KMS-11 (cell line): ENCODE measurements at regions not wholly inside any gene's neighbourhood (a gene's known extent, or its start where the extent isn't known, plus 50 kb on each side); places are given as distances from the start of the nearest gene placed in this dataset.
"Not testable (repeated sequence)": the region's sequence is repeated elsewhere in the genome, so short reads cannot be mapped to it uniquely, and the experiment has no call there.

Experiments used
- H2AFZ ChIP-seq: fragments of 200-600 bp; sonication (generic); 2 replicates; pipeline ENCODE4 v1.6.1; 2016; ENCODE audit warnings: antibody characterized with exemption, mixed run types, low read depth
- H3K27ac ChIP-seq: fragments of 200-600 bp; sonication (generic); 2 replicates; pipeline ENCODE4 v1.6.1; 2016; ENCODE audit warnings: mild to moderate bottlenecking, mixed run types
- H3K27me3 ChIP-seq: fragments of 200-600 bp; sonication (generic); 2 replicates; pipeline ENCODE4 v1.6.1; 2017; ENCODE audit warnings: mild to moderate bottlenecking, low read depth, mixed run types, moderate library complexity; ENCODE audit not compliant: insufficient read depth
- H3K36me3 ChIP-seq: fragments of 200-600 bp; sonication (generic); 2 replicates; pipeline ENCODE4 v1.6.1; 2017; ENCODE audit warnings: mild to moderate bottlenecking, mixed run types; ENCODE audit not compliant: insufficient read depth
- H3K4me1 ChIP-seq: fragments of 200-600 bp; sonication (generic); 2 replicates; pipeline ENCODE4 v1.6.1; 2016; ENCODE audit warnings: mild to moderate bottlenecking, low read depth, mixed run types; ENCODE audit not compliant: poor library complexity, severe bottlenecking
- H3K4me2 ChIP-seq: fragments of 200-600 bp; sonication (generic); 2 replicates; pipeline ENCODE4 v1.7.0; 2016; ENCODE audit warnings: mild to moderate bottlenecking, mixed run types
- H3K4me3 ChIP-seq: fragments of 200-600 bp; sonication (generic); IDR thresholded peaks from 2 replicates; pipeline ENCODE4 v1.6.1; 2017; ENCODE audit warnings: low read depth, low read length, mixed read lengths; ENCODE audit not compliant: insufficient read depth
- H3K79me2 ChIP-seq: fragments of 200-600 bp; sonication (generic); 2 replicates; pipeline ENCODE4 v1.6.1; 2016; ENCODE audit warnings: low read depth, mixed run types; ENCODE audit not compliant: insufficient read depth
- H3K9ac ChIP-seq: fragments of 200-600 bp; sonication (generic); 2 replicates; pipeline ENCODE4 v1.6.1; 2016; ENCODE audit warnings: mild to moderate bottlenecking, mixed run types
- H4K20me1 ChIP-seq: fragments of 200-600 bp; sonication (generic); 2 replicates; pipeline ENCODE4 v1.6.1; 2016; ENCODE audit warnings: mild to moderate bottlenecking, mixed run types; ENCODE audit not compliant: insufficient read depth
- TF ChIP-seq, protein P1 (sequence below): fragments of 200-600 bp; sonication (generic); conservative IDR thresholded peaks from 2 replicates; pipeline ENCODE4 v1.6.1; 2017; ENCODE audit warnings: low read depth, mild to moderate bottlenecking, antibody characterized with exemption, low read length, moderate library complexity, mixed read lengths

DNA sequence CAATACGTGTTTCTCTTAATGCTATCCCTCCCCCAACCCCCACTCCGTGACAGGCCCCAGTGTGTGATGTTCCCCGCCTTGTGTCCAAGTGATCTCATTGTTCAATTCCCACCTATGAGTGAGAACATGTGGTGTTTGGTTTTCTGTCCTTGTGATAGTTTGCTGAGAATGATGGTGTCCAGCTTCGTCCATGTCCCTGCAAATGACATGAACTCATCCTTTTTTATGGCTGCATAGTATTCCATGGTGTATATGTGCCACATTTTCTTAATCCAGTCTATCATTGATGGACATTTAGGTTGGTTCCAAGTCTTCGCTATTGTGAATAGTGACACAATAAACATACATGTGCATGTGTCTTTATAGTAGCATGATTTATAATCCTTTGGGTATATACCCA lies 52.5 kb downstream of the KIAA0408 start:
- not testable (repeated sequence) for H3K27me3 ChIP-seq, H2AFZ ChIP-seq, H3K36me3 ChIP-seq, H3K4me3 ChIP-seq, H3K4me2 ChIP-seq, H3K79me2 ChIP-seq, H3K9ac ChIP-seq, H4K20me1 ChIP-seq, H3K27ac ChIP-seq
- H3K4me1 ChIP-seq, result peaks cover 26% of the 10 kb centered on the region

DNA sequence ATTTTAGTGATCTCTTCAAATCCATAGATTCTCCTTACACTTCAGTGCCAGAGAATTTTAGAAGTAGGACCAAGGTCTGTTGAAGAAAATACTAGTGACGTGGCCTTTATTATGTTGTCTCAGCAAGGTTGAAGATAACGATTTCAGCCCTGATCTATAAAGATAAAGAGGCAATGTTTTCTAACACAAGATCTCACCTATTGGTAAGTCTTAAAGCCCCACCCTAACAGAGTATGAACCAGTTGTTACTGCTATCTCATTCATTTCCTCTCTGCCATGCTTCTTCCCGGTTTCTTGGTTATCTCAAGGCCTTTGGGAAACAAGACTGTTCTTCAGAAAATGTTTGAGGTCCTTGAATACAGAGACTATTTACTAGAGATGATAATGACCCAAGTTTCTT lies 53.1 kb downstream of the KIAA0408 start:
- Histone ChIP-seq H3K36me3 (no peaks in the 10 kb centered on the region), H3K79me2 (no peaks in the 10 kb centered on the region), H3K9ac (no peak overlapping the region), H3K27ac (no peak overlapping the region), H3K4me3 (no peak overlapping the region), H4K20me1 (no peaks in the 10 kb centered on the region), H3K4me2 (no peak overlapping the region), H3K4me1 (peaks cover 26% of the 10 kb centered on the region), H3K27me3 (no peaks in the 10 kb centered on the region), H2AFZ (no peak overlapping the region)
- TF ChIP-seq, protein P1, sequence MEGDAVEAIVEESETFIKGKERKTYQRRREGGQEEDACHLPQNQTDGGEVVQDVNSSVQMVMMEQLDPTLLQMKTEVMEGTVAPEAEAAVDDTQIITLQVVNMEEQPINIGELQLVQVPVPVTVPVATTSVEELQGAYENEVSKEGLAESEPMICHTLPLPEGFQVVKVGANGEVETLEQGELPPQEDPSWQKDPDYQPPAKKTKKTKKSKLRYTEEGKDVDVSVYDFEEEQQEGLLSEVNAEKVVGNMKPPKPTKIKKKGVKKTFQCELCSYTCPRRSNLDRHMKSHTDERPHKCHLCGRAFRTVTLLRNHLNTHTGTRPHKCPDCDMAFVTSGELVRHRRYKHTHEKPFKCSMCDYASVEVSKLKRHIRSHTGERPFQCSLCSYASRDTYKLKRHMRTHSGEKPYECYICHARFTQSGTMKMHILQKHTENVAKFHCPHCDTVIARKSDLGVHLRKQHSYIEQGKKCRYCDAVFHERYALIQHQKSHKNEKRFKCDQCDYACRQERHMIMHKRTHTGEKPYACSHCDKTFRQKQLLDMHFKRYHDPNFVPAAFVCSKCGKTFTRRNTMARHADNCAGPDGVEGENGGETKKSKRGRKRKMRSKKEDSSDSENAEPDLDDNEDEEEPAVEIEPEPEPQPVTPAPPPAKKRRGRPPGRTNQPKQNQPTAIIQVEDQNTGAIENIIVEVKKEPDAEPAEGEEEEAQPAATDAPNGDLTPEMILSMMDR, result no peak

DNA sequence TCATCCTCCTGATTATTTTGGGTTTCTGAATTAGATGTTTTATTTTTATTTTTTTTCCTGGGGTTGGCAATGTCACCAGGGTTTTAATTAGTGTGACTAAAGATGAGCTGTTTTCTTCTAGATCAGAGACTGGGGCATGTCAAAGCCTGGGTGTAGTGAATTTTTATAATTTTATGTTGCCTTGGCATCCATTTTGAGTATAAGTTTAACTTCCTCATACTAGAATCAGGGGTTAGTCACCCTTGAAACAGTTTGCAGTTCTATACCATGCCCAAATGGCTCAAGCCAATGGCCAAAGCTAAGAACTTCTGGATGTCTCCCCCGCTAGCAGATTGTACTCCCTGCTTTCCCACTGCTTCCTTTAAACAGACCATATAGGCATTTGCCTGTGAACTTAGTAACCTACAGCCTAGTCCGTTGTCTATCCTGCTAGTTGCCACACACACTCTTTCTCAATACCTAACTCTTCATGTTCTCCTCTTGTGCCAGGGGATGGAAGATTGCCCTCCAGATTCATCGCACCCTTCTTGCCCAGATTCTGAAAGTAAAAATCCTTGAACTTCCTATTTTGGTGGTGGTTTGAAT lies 54.5 kb downstream of the KIAA0408 start:
- Histone ChIP-seq H3K4me2 (peak overlapping the region; percentile 40; the same call in 1 of the 2 replicates), H4K20me1 (no peaks in the 10 kb centered on the region), H2AFZ (peak overlapping the region; percentile 43), H3K4me1 (peaks cover 26% of the 10 kb centered on the region), H3K36me3 (no peaks in the 10 kb centered on the region), H3K27me3 (no peaks in the 10 kb centered on the region), H3K9ac (no peak overlapping the region; the same call in 1 of the 2 replicates), H3K27ac (peak overlapping the region; percentile 75), H3K79me2 (no peaks in the 10 kb centered on the region), H3K4me3 (no peak overlapping the region)
- TF ChIP-seq, protein P1, result no peak

DNA sequence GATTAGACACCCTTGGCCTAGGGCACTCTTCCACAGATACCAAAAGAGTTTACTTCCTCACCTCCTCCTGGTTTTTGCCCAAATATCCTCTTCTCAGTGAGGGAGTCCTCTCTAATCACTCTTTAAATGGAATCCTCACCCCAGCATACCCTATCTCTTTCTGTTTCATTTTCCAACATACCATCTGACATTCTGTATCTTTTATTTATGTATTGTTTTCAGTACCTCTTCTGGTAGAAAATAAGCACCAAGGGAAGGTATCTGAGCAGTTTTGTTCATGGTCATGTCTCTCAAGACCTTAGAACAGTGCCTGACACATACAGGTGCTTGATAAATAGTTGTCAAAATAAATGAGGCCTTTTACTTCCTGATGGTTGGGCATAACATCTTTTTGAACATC lies 55.1 kb downstream of the KIAA0408 start:
- H3K27me3 ChIP-seq, result no peaks in the 10 kb centered on the region
- peak overlapping the region; percentile 43 for H2AFZ ChIP-seq
- no peaks in the 10 kb centered on the region for H3K79me2 ChIP-seq
- no peaks in the 10 kb centered on the region for H3K36me3 ChIP-seq
- H3K27ac ChIP-seq, result peak overlapping the region; percentile 75
- H3K9ac ChIP-seq, result peak overlapping the region; percentile 31
- H3K4me1 ChIP-seq, result peaks cover 26% of the 10 kb centered on the region
- H3K4me3 ChIP-seq, result no peak overlapping the region
- TF ChIP-seq, protein P1, result no peak
- H4K20me1 ChIP-seq, result no peaks in the 10 kb centered on the region
- H3K4me2 ChIP-seq, result peak overlapping the region; percentile 40

DNA sequence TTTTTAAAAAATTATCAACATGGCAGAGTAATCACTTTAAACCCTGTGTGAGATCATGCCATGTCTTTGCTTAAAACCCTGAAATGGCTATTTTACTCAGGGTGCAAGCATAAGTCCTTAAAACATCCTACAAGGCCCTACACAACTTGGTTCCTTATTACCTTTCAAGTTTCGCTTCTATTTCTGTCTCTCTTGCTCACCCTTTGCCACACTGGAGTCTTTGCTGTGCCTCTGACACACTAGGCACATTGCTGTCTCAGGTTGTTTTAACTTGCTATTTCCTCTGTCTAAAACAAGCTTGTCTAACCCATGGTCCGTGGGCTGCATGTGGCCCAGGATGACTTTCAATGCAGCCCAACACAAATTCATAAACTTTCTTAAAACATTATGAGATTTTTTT lies 55.6 kb downstream of the KIAA0408 start:
- Histone ChIP-seq H3K27ac (peak overlapping the region; percentile 75), H3K4me1 (peaks cover 26% of the 10 kb centered on the region), H3K79me2 (no peaks in the 10 kb centered on the region), H3K9ac (peak overlapping the region; percentile 31), H4K20me1 (no peaks in the 10 kb centered on the region), H2AFZ (peak overlapping the region; percentile 43), H3K36me3 (no peaks in the 10 kb centered on the region), H3K27me3 (no peaks in the 10 kb centered on the region), H3K4me3 (no peak overlapping the region), H3K4me2 (peak overlapping the region; percentile 40)
- TF ChIP-seq, protein P1, result no peak
